Kidney (tissue), 13 donors: ENCODE measurements at regions not wholly inside any gene's neighbourhood (a gene's known extent, or its start where the extent isn't known, plus 50 kb on each side); places are given as distances from the start of the nearest gene placed in this dataset.
A peak's percentile ranks its signal among the peaks of the same experiment; 100 is the strongest.

Experiments used
- DNase-seq, 5 donors: peaks; one replicate each; pipeline ENCODE4 v3.0.0-alpha.2; 2013 to 2020
- FAIRE-seq: peaks from 2 replicates; lab custom pipeline; 2012; peaks lifted over from hg19 to GRCh38; lab: Jason Lieb, UNC
- H3K27ac ChIP-seq, 2 donors: one replicate each; pipeline ENCODE4 v1.7.0; 2013; ENCODE audit warnings: low read depth in 2 of 2, low read length in 2 of 2, inconsistent platforms in 1 of 2
- H3K27me3 ChIP-seq: one replicate; pipeline ENCODE4 v1.7.1; 2013; ENCODE audit warnings: low read length, inconsistent platforms; ENCODE audit not compliant: control insufficient read depth, insufficient read depth
- H3K36me3 ChIP-seq, 3 donors: one replicate each; pipeline versions ENCODE4 v1.7.0 to v1.7.1; 2013; ENCODE audit warnings: low read length in 3 of 3, control low read depth in 1 of 3, inconsistent platforms in 1 of 3; ENCODE audit not compliant: insufficient read depth in 3 of 3, control insufficient read depth in 2 of 3
- H3K4me1 ChIP-seq, 3 donors: one replicate each; pipeline versions ENCODE4 v1.7.0 to v1.7.1; 2013; ENCODE audit warnings: low read length in 3 of 3, inconsistent platforms in 1 of 3, low read depth in 1 of 3; ENCODE audit not compliant: control insufficient read depth in 2 of 3, insufficient read depth in 2 of 3
- H3K4me3 ChIP-seq, 3 donors: one replicate each; pipeline versions ENCODE4 v1.7.0 to v1.8.1; 2013; ENCODE audit warnings: low read length in 3 of 3, control low read depth in 1 of 3, inconsistent platforms in 1 of 3
- H3K9ac ChIP-seq, 3 donors: one replicate each; pipeline versions ENCODE4 v1.7.0 to v1.7.1; 2013; ENCODE audit warnings: low read length in 3 of 3, control low read depth in 1 of 3, inconsistent platforms in 1 of 3
- H3K9me3 ChIP-seq, 3 donors: one replicate each; pipeline versions ENCODE4 v1.7.0 to v1.7.1; 2013; ENCODE audit warnings: low read length in 3 of 3, control low read depth in 1 of 3, inconsistent platforms in 1 of 3; ENCODE audit not compliant: control insufficient read depth in 2 of 3, insufficient read depth in 1 of 3
- CTCF ChIP-seq: IDR thresholded peaks from 3 replicates; pipeline ENCODE4 v1.5.1; 2012; ENCODE audit warnings: mild to moderate bottlenecking, moderate library complexity, borderline replicate concordance; ENCODE audit not compliant: insufficient read depth; ENCODE audit errors: extremely low read depth
- intact Hi-C: fragments of 100-400 bp; cut with DNase I; formaldehyde crosslinking; loops from one replicate; pipeline ENCODE4 v1.11.1; 2022
- donor health status: control.
- donor health status: control.
- donor health status: control.
- donor health status: control.
- donor health status: control.
- donor health status: DM: yes; HTN: yes; CAD: no.
- donor health status: Normal renal cell carcinoma (clear cell type).

GRCh38 chr5:124131466-124131865 is 615.0 kb downstream of the ZNF608 start:
- Histone ChIP-seq H3K9me3 (no peaks in the 10 kb centered on the region), H3K4me3 (no peak overlapping the region), H3K27ac (no peak overlapping the region), H3K9ac (no peak overlapping the region), H3K27me3 (no peaks in the 10 kb centered on the region), H3K4me1 (peaks cover 0 to 12% (median 10%) of the 10 kb centered on the region in 3 donors), H3K36me3 (no peaks in the 10 kb centered on the region)
- intact Hi-C loops: no loop called here
- FAIRE-seq (no peak), DNase-seq (no peak)
- TF ChIP-seq CTCF: no peak

- TF ChIP-seq CTCF: no peak
- intact Hi-C loops: no loop called here
- Histone ChIP-seq H3K9ac (no peak overlapping the region), H3K9me3 (no peaks in the 10 kb centered on the region), H3K4me1 (peaks cover 0 to 12% (median 11%) of the 10 kb centered on the region in 3 donors), H3K27me3 (no peaks in the 10 kb centered on the region), H3K27ac (no peak overlapping the region), H3K36me3 (no peaks in the 10 kb centered on the region), H3K4me3 (no peak overlapping the region)
- FAIRE-seq (no peak), DNase-seq (no peak)
These were observed 615.6 kb downstream of the ZNF608 start for GRCh38 chr5:124130816-124131215.

GRCh38 chr5:124128867-124129266 is 616.9 kb downstream of the CSNK1G3 start:
- intact Hi-C loops: no loop called here
- peaks cover 0 to 12% (median 11%) of the 10 kb centered on the region in 3 donors for H3K4me1 ChIP-seq

More at GRCh38 chr5:124128867-124129266, 616.9 kb downstream of the CSNK1G3 start:
- Histone ChIP-seq H3K36me3 (no peaks in the 10 kb centered on the region), H3K4me3 (no peak overlapping the region), H3K9me3 (no peaks in the 10 kb centered on the region), H3K9ac (no peak overlapping the region), H3K27ac (no peak overlapping the region), H3K27me3 (no peaks in the 10 kb centered on the region)
- peak in 1 of 5 donors; percentile 32 for DNase-seq
- no peak for TF ChIP-seq CTCF
- no peak for FAIRE-seq
